ENCODE measurements at regions not wholly inside any gene's neighbourhood (a gene's known extent, or its start where the extent isn't known, plus 50 kb on each side); places are given as distances from the start of the nearest gene placed in this dataset.

DNA sequence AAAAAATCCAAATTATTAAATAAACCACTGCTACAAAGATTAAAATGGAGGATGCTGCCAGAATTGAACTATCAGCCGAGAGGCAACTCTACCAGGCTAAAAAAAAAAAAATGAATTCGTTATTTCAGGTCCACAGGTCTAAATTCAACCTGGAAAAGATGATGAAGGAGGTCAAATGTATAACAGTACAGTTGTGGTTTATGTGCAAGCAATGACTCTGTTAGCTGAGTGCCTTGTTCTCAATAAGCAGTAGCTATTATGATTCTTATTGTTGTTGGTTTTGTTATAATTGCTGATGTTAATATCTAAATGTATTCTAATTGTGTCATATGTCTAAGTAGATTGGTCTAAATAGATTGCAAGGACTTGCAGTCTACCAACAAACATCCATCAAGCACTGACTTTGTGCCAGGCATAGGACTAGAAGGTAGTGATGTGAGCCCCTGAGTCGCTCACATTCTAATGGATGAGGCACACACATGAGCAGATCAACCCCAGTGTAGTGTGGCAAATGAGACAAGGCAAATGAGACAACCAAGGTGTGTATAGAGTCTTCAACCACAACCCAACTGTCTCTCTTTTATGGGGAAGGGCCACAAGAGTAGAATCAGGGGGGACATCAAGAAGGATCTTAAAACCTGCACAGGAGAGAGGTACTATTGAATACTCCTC is 77.0 kb upstream of the PLEKHG7 start:
- Mint-ChIP-seq H3K27ac (ENCODE audit: low read depth) (no peak overlapping the region), H3K27me3 (no peaks in the 10 kb centered on the region), H3K4me1 (no peaks in the 10 kb centered on the region), H3K36me3 (ENCODE audit: insufficient read depth) (no peaks in the 10 kb centered on the region), H3K9me3 (peaks cover 6% of the 10 kb centered on the region), H3K4me3 (no peak overlapping the region)
- DNase-seq (ENCODE audit: low spot score in 2 of 2) (no peak), ATAC-seq (replicated peaks; ENCODE audit: extremely low read depth, poor library complexity, severe bottlenecking) (no peak)

DNA sequence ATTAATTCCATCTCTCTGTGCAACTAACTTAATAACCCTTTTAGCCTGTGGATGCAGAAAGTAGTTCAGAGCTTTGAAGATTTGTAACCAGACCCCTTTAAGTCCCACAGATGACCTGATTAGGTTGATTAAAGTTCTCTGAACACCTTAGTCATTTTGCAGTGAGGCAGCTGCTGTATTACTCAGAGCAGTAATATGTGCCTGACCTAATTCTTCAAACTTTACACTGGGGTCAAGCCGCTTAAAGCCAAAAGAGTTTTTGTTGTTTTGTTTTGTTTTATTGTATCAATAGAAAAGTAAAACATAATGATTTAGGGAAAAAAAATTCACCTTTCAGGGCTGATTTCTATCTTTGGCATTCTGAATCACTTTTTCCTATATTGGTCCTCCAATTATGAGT is 78.6 kb upstream of the PLEKHG7 start:
- Mint-ChIP-seq H3K4me3 (no peak overlapping the region), H3K27ac (ENCODE audit: low read depth) (no peak overlapping the region), H3K9me3 (peaks cover 6% of the 10 kb centered on the region), H3K36me3 (ENCODE audit: insufficient read depth) (no peaks in the 10 kb centered on the region), H3K27me3 (no peaks in the 10 kb centered on the region), H3K4me1 (no peaks in the 10 kb centered on the region)
- no peak for ATAC-seq (replicated peaks; ENCODE audit: extremely low read depth, poor library complexity, severe bottlenecking)
- DNase-seq (ENCODE audit: low spot score in 2 of 2) = no peak

DNA sequence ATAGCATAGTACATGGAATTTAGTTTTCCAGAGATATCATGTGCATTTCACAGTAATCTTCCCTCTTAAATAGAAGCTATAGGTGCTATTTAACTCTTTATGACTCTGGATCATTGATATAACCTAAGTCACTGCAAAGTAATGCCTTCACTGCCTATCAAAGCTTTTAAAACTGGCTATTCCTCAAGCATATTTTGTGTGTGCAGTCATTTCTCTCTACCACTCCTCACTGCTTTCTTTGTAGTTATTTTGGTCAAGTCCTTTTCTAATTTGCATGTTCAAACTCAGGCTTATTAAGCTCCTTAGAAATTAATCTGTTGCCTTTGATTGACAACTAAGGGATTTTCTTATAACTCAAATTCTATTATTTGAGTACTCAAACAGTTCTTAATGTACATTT is 79.4 kb upstream of the PLEKHG7 start:
- DNase-seq (ENCODE audit: low spot score in 2 of 2) (no peak), ATAC-seq (replicated peaks; ENCODE audit: extremely low read depth, poor library complexity, severe bottlenecking) (no peak)
- Mint-ChIP-seq H3K27ac (ENCODE audit: low read depth) (no peak overlapping the region), H3K9me3 (peaks cover 6% of the 10 kb centered on the region), H3K27me3 (no peaks in the 10 kb centered on the region), H3K4me3 (no peak overlapping the region), H3K36me3 (ENCODE audit: insufficient read depth) (no peaks in the 10 kb centered on the region), H3K4me1 (no peaks in the 10 kb centered on the region)

DNA sequence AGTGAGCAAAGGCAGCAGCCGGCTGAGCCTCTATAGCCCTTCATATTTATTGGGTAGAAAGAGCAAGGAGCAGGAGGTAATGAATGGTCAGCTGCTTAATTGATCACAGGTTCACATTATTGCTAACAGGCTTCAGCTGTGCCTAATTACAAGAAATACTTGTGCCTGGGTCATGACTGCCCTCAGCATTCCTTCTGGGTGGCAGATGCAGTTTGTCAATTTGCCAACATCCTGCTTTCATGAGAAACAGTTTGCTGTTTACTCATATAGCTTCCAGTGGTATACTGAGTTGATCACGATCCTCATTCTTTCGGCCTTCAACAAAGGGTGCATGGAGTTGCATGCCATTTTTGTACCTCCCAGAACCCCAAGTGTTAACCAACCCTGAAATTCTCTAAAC is 81.0 kb upstream of the PLEKHG7 start:
- DNase-seq (ENCODE audit: low spot score in 2 of 2) (no peak), ATAC-seq (replicated peaks; ENCODE audit: extremely low read depth, poor library complexity, severe bottlenecking) (no peak)
- Mint-ChIP-seq H3K4me1 (no peaks in the 10 kb centered on the region), H3K27me3 (no peaks in the 10 kb centered on the region), H3K9me3 (peaks cover 6% of the 10 kb centered on the region), H3K27ac (ENCODE audit: low read depth) (no peak overlapping the region), H3K36me3 (ENCODE audit: insufficient read depth) (no peaks in the 10 kb centered on the region), H3K4me3 (no peak overlapping the region)

DNA sequence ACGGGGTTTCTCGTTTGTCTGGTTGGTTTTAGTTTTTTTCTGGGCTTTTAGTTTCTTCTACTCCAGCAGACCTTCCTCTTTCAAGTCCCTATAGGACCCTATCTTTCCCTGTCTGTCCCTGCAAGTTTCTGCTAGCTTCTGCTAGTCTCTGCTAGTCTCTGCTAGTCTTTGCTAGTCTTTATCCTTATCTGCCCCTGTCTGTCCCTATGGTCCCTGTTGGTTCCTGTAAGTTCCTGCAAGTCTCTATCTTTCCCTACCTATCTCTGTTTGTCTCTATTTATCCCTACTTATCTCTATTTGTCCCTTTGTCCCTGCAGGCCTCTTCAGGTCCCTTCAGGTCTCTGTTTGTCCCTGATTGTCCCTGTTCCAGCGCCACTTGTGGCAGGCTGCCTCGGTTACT is 81.5 kb upstream of the PLEKHG7 start:
- peaks cover 6% of the 10 kb centered on the region for H3K9me3 Mint-ChIP-seq
- H3K27ac Mint-ChIP-seq (ENCODE audit: low read depth) = no peak overlapping the region

DNA sequence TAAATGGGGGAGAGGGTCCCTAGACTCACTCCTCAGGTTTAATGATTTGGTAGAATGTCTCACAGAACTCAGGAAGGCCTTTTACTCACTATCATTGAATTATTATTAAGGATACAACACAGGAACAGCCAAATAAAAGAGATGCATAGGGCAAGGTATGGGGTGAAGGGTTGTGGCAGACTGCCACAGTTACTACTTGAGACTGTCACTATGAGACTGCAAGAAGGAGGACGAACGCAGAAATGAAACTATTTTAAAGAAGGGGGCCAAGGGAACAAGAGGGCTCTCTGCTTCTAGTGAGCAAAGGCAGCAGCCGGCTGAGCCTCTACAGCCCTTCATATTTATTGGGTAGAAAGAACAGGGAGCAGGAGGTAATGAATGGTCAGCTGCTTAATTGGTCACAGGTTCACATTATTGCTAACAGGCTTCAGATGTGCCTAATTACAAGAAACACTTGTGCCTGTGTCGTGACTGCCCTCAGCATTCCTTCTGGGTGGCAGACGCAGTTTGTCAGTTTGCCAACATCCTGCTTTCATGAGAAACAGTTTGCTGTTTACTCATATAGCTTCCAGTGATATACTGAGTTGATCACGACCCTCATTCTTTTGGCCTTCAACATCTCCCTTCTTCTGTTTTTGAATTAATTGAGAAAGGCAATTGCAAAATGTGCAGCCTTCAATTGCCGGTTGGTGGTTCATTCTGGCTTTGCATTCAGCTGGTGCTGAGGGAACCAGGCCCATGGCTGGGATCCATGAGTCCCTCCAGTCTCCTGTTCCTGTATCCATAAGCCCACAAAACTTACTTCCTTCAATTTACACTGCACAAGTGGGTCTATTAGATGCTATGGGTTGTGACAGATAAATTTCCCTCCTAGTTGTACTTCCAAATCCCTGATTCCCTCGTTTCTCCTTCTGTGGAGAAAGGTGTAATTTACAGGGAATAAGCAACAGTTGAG is 82.8 kb upstream of the PLEKHG7 start:
- DNase-seq (ENCODE audit: low spot score in 2 of 2) = no peak
- no peak overlapping the region for H3K27ac Mint-ChIP-seq (ENCODE audit: low read depth)
- H3K36me3 Mint-ChIP-seq (ENCODE audit: insufficient read depth) = no peaks in the 10 kb centered on the region
- H3K27me3 Mint-ChIP-seq = no peaks in the 10 kb centered on the region
- no peak overlapping the region for H3K4me3 Mint-ChIP-seq
- H3K9me3 Mint-ChIP-seq = peaks cover 6% of the 10 kb centered on the region
- ATAC-seq (replicated peaks; ENCODE audit: extremely low read depth, poor library complexity, severe bottlenecking) = no peak
- H3K4me1 Mint-ChIP-seq = no peaks in the 10 kb centered on the region

More for the DNA sequence above, 81.5 kb upstream of the PLEKHG7 start:
- Mint-ChIP-seq H3K36me3 (ENCODE audit: insufficient read depth) (no peaks in the 10 kb centered on the region), H3K27me3 (no peaks in the 10 kb centered on the region), H3K4me1 (no peaks in the 10 kb centered on the region), H3K4me3 (no peak overlapping the region)
- ATAC-seq (replicated peaks; ENCODE audit: extremely low read depth, poor library complexity, severe bottlenecking) = no peak
- no peak for DNase-seq (ENCODE audit: low spot score in 2 of 2)

DNA sequence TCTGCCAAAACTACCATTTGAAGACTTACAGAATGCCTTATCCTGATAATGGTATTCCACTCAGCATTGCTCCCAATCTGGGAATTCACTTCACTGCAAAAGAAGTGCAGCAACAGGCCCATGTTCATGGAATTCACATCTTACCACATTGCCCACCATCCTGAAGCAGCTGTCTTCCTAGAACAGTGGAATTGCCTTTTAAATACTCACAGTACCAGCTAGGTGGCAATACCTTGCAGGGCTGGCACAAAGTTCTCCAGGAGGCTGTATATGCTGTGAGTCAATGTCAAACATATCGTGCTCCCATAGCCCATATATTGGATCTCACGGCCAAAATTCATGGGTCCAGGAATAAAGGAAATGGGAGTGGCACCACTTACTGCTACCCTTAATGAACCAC is 83.8 kb upstream of the PLEKHG7 start:
- Mint-ChIP-seq H3K27ac (ENCODE audit: low read depth) (no peak overlapping the region), H3K27me3 (no peaks in the 10 kb centered on the region), H3K9me3 (peaks cover 6% of the 10 kb centered on the region), H3K4me1 (no peaks in the 10 kb centered on the region), H3K36me3 (ENCODE audit: insufficient read depth) (no peaks in the 10 kb centered on the region), H3K4me3 (no peak overlapping the region)
- ATAC-seq (replicated peaks; ENCODE audit: extremely low read depth, poor library complexity, severe bottlenecking) (no peak), DNase-seq (ENCODE audit: low spot score in 2 of 2) (no peak)

DNA sequence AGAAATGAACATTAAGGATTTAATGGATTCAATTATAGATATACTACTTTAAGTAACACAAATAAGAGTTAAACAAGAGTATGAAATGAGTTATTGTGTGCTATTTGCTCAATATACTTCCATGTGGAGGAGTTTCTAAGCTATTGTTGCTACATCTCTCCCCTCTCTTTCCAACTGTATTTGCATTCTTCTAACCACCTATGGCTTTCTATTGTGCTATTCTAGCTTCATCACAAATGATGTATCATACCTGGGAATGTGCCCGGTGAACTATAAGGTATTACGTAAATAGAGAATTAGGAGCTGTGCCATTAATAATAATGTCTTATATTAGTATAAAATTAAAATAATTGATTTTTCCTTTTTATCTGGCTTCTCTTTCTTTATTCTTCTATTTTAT is 87.1 kb upstream of the PLEKHG7 start:
- no peak for ATAC-seq (replicated peaks; ENCODE audit: extremely low read depth, poor library complexity, severe bottlenecking)
- no peak for DNase-seq (ENCODE audit: low spot score in 2 of 2)
- no peak overlapping the region for H3K4me3 Mint-ChIP-seq
- no peak overlapping the region for H3K27ac Mint-ChIP-seq (ENCODE audit: low read depth)
- H3K9me3 Mint-ChIP-seq = no peaks in the 10 kb centered on the region
- no peaks in the 10 kb centered on the region for H3K27me3 Mint-ChIP-seq
- no peaks in the 10 kb centered on the region for H3K36me3 Mint-ChIP-seq (ENCODE audit: insufficient read depth)
- H3K4me1 Mint-ChIP-seq = no peaks in the 10 kb centered on the region

DNA sequence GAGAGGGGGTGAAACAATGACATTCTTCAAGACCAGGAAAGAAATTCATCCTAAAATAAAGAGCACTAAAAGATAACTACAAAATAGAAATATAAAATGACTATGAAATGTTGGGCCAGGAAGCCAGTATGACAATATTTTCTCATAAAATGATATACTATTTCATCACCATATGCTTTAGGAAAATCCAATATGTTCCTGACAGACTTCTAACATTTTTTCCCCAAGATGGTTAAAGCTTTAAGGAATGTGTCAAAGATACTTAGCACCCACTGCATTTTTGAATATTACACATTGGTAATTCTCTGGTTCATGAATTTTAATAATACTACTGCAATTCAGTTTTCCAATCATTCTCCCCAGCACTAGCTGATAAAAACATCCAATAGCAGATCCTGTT is 87.7 kb upstream of the PLEKHG7 start:
- no peak overlapping the region for H3K27ac Mint-ChIP-seq (ENCODE audit: low read depth)
- no peak for ATAC-seq (replicated peaks; ENCODE audit: extremely low read depth, poor library complexity, severe bottlenecking)
- no peaks in the 10 kb centered on the region for H3K27me3 Mint-ChIP-seq
- no peak overlapping the region for H3K4me3 Mint-ChIP-seq
- H3K4me1 Mint-ChIP-seq = no peaks in the 10 kb centered on the region
- no peaks in the 10 kb centered on the region for H3K9me3 Mint-ChIP-seq
- H3K36me3 Mint-ChIP-seq (ENCODE audit: insufficient read depth) = no peaks in the 10 kb centered on the region
- no peak for DNase-seq (ENCODE audit: low spot score in 2 of 2)

DNA sequence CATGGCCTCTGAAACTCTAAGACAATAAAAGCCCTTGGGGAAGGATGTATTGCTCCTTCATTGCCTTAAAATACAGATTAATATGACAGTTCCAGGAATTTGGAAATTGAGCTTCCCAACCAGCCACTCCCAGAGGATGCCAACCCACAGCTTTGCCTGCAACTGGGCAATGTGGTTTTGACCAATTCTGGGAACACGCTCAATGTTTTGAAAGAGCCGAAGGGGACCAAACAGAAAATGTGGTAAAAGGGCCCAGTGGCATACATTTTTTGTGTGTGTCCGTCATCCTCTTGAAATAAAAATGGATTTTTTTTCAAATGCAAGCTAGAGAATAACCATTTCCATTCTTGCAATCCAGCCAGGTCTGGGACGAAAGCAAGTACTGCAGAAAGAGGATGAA is 88.3 kb upstream of the PLEKHG7 start:
- Mint-ChIP-seq H3K9me3 (no peaks in the 10 kb centered on the region), H3K27me3 (no peaks in the 10 kb centered on the region), H3K36me3 (ENCODE audit: insufficient read depth) (no peaks in the 10 kb centered on the region), H3K4me3 (no peak overlapping the region), H3K4me1 (no peaks in the 10 kb centered on the region), H3K27ac (ENCODE audit: low read depth) (no peak overlapping the region)
- ATAC-seq (replicated peaks; ENCODE audit: extremely low read depth, poor library complexity, severe bottlenecking) = no peak
- no peak for DNase-seq (ENCODE audit: low spot score in 2 of 2)

DNA sequence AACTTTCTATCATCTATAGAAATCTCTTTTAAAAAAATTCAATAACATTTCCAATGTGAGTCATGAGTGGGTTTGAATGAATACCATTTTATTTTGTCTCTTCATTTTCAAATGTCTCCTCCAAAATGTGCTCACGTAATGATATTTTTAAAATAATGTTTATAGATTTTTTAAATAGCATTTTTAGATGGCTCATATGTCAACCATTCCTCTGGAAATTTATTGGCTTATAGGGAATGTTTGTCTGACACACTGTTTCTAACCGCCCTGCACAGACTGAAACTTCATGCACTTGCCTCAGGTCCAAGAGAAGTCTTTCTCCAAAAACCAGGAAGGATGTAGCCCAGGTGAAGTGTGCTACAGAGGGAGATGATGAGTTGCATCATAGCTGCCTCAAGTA is 88.8 kb upstream of the PLEKHG7 start:
- no peaks in the 10 kb centered on the region for H3K27me3 Mint-ChIP-seq
- H3K36me3 Mint-ChIP-seq (ENCODE audit: insufficient read depth) = no peaks in the 10 kb centered on the region
- no peak overlapping the region for H3K4me3 Mint-ChIP-seq
- no peak for ATAC-seq (replicated peaks; ENCODE audit: extremely low read depth, poor library complexity, severe bottlenecking)
- no peak overlapping the region for H3K27ac Mint-ChIP-seq (ENCODE audit: low read depth)
- H3K9me3 Mint-ChIP-seq = no peaks in the 10 kb centered on the region
- H3K4me1 Mint-ChIP-seq = no peaks in the 10 kb centered on the region
- DNase-seq (ENCODE audit: low spot score in 2 of 2) = no peak

DNA sequence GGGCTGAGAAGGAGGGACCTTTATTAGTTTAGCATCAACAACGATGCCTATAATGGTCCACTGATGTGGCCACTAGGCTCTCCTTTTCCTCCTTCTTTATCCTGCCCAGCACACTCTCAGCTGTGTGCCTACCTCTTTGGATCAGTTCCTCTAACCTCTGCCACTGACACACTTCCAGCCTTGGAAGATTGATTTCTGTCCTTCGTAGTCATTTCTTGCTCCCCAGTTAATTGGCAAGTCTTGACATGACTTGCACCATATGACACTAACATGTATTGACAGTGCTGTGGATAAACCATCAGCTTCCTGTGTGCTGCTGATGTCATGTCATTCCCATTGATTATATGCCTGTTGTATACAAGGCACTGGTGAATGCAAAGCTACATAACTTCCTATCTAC is 90.2 kb upstream of the PLEKHG7 start:
- Mint-ChIP-seq H3K36me3 (ENCODE audit: insufficient read depth) (no peaks in the 10 kb centered on the region), H3K4me3 (no peak overlapping the region), H3K27me3 (no peaks in the 10 kb centered on the region), H3K4me1 (peaks cover 12% of the 10 kb centered on the region), H3K9me3 (no peaks in the 10 kb centered on the region), H3K27ac (ENCODE audit: low read depth) (no peak overlapping the region)
- DNase-seq (ENCODE audit: low spot score in 2 of 2) (no peak), ATAC-seq (replicated peaks; ENCODE audit: extremely low read depth, poor library complexity, severe bottlenecking) (no peak)

Data from central memory CD8-positive, alpha-beta T cell (primary cell).